Aorta (tissue), 5 donors: ENCODE measurements at regions not wholly inside any gene's neighbourhood (a gene's known extent, or its start where the extent isn't known, plus 50 kb on each side); places are given as distances from the start of the nearest gene placed in this dataset.

ENCODE experiments used
- ATAC-seq: fragments of 200-7000 bp; cut with Tn5 transposase; one replicate; pipeline ENCODE4 v1.9.1; 2022; ENCODE audit warnings: moderate library complexity; ENCODE audit not compliant: low FRiP score
- DNase-seq, 2 donors: peaks; one replicate each; pipeline ENCODE4 v3.0.0-alpha.2; 2020
- H3K27ac ChIP-seq, 2 donors: one replicate each; pipeline ENCODE4 v1.5.1; 2013; ENCODE audit warnings: low read length in 2 of 2, mild to moderate bottlenecking in 2 of 2, moderate library complexity in 2 of 2, control low read depth in 1 of 2, inconsistent platforms in 1 of 2, low read depth in 1 of 2
- H3K27me3 ChIP-seq, 2 donors: one replicate each; pipeline ENCODE4 v1.6.1; 2013; ENCODE audit warnings: control low read depth in 1 of 2, low read length in 1 of 2, mild to moderate bottlenecking in 1 of 2, moderate library complexity in 1 of 2; ENCODE audit not compliant: insufficient read depth in 2 of 2, control insufficient read depth in 1 of 2
- H3K36me3 ChIP-seq, 2 donors: one replicate each; pipeline ENCODE4 v1.6.1; 2013; ENCODE audit warnings: control low read depth in 1 of 2, low read length in 1 of 2, mild to moderate bottlenecking in 1 of 2; ENCODE audit not compliant: insufficient read depth in 2 of 2, control insufficient read depth in 1 of 2
- H3K4me1 ChIP-seq, 2 donors: one replicate each; pipeline ENCODE4 v1.6.1; 2013; ENCODE audit warnings: low read length in 2 of 2, control low read depth in 1 of 2, mild to moderate bottlenecking in 1 of 2, moderate library complexity in 1 of 2; ENCODE audit not compliant: insufficient read depth in 2 of 2, control insufficient read depth in 1 of 2
- H3K4me3 ChIP-seq, 2 donors: one replicate each; pipeline ENCODE4 v1.5.1; 2013; ENCODE audit warnings: low read length in 2 of 2, control low read depth in 1 of 2, mild to moderate bottlenecking in 1 of 2
- H3K9me3 ChIP-seq: one replicate; pipeline ENCODE4 v1.6.1; 2013; ENCODE audit warnings: mild to moderate bottlenecking, low read length; ENCODE audit not compliant: control insufficient read depth
- WGBS, 2 donors: extraction: QIAGEN DNeasy Blood & Tissue Kit; methylation state at CpG; one replicate each; pipeline ENCODE4 v1.1.7; 2013; 5-methylcytosine and 5-hydroxymethylcytosine counted together
- intact Hi-C, 2 donors: fragments of 100-400 bp; cut with DNase I; formaldehyde crosslinking; loops; one replicate each; pipeline versions ENCODE4 v1.14.2 to v1.15.0; 2022
- donor health status: healthy with polysubstance abuse.
- donor health status: Bipolar disorder and iron deficiency.
- donor health status: DM: no; HTN: no; CAD: no.
- donor health status: DM: no; HTN: no; CAD: no.
- donor health status: DM: yes; HTN: yes; CAD: no.

DNA sequence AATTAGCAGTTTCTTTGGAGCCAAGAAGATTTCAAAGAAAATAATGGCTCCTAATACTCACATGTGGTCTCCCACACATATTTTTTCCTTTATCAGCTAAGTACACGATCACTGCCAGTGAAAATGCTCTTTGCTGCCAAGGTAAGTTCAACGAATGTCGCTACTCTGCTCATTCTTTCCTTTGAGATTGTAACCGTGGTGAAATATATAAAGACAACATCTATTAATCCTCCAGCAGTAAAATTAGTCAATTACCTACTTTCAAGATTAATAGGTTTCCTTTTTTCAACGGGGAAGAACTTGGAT, 672.2 kb downstream of the GATA3 start:
- intact Hi-C loops: no loop called here
- Histone ChIP-seq H3K4me3 (no peak overlapping the region), H3K27ac (no peak overlapping the region), H3K4me1 (no peaks in the 10 kb centered on the region), H3K27me3 (no peaks in the 10 kb centered on the region), H3K9me3 (no peaks in the 10 kb centered on the region), H3K36me3 (no peaks in the 10 kb centered on the region)
- no peak for ATAC-seq
- no peak for DNase-seq
- 1 to 7% methylated on average over 5 of the region's 5 CpGs for WGBS, 2 donors

DNA sequence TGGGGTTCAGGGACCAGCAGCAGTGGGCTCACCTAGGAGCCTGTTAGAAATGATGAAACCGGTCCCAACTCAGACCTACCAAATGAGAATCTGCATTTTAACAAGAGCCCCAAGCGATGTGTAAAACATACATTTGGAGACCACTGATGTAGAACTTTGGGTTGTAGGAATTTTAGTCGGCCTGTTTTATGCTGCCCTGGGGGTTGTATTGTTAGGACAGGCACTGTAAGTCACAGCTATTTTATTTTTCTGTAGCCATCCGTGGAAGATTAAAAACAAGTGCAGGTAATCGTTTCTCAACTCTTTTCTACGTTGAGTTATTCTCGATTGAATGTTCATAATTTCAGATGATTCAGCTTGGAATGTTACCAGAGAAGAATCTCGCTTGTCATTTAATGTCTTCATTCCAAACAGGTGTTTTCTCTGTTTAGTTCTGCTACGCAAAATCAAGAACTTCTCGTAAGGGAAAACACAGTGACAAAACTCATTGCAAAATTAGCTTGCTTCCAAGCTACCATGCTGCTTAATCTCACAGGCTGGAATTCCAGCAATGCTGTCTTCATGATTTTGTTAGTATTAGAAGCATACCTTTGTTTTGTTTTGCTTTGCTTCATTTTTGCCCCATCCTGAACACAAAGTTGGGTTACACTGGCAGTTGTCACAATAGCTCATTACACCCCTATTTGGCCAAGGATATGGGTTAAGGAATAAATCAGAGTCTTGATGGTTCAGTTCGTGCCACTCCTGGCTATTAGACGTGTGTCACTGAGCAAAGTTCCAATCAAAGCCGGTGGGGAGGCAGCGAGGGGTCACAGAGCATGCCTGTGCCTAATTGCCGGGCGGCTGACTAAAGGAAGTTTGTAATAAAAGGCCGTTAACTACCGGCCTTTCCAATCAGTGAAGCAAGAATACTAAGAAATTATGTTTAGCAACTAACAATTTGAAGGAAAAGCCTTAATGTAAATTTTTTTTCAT, 676.9 kb downstream of the GATA3 start:
- Histone ChIP-seq H3K27me3 (no peaks in the 10 kb centered on the region), H3K4me3 (no peak overlapping the region), H3K4me1 (no peaks in the 10 kb centered on the region), H3K9me3 (no peaks in the 10 kb centered on the region), H3K27ac (no peak overlapping the region), H3K36me3 (no peaks in the 10 kb centered on the region)
- DNase-seq (no peak), ATAC-seq (no peak)
- 69 to 74% methylated on average over 18 of the region's 18 CpGs for WGBS, 2 donors
- intact Hi-C loops: no loop called here

DNA sequence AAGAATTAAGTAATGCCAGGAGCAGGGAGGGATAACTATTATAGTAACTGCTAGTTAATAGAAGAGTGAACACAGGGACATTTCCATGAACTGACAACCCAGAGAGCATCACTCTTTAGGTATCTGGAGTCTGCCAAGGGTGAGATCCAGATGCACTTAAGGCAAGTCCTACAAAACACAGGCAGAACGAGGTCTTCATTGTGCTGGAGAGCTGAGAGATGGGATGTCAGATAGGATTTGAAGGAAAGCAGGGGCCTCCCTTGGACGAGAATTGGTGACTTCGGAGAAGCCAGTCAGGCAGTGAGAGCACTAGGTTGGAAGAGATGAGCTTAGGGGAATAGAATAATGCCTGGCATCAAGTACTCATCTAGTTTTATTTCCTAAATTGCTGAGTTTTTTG, 684.5 kb downstream of the GATA3 start:
- intact Hi-C loops: no loop called here
- 61 to 70% methylated on average over 3 of the region's 3 CpGs for WGBS, 2 donors
- H3K4me1 ChIP-seq: no peaks in the 10 kb centered on the region
- H3K27ac ChIP-seq: no peak overlapping the region
- no peaks in the 10 kb centered on the region for H3K27me3 ChIP-seq
- DNase-seq (no peak), ATAC-seq (no peak)
- H3K9me3 ChIP-seq: no peaks in the 10 kb centered on the region
- no peaks in the 10 kb centered on the region for H3K36me3 ChIP-seq
- H3K4me3 ChIP-seq: no peak overlapping the region

DNA sequence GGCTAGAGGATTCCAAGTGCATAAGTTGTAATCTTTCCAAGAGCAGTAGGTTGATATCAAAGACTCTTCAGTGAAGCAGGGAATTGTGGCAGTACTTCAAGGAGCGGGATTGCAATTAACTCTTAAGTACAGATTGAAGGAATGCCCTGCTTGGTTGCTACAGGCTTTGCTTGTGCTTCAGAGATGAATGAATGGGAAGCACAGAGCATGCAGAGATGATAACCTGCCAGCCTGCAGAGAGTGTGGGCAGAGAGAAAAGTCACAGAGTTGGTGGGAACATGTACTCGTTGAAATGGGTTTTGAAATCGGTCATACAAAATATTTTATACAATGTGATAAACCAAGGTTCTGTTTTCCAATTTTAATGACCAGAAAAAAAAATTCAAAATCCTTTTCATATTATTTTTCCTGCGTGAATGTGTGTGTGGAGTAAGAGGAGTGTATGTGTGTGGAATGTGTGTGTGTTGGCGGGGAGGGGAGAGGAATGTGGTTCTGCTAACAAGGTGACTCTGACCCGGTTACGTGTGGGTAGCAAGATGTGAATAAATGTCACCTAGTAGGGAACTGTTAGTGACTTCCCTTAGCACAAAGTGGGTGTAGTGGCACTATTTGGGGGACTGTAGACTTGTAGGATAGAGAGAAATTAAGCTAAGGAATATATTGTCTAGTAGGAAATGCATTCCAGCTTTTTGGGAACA, 697.8 kb downstream of the GATA3 start:
- H3K36me3 ChIP-seq: no peaks in the 10 kb centered on the region
- H3K4me1 ChIP-seq: no peaks in the 10 kb centered on the region
- WGBS, 2 donors: 63% methylated on average over 7 of the region's 7 CpGs
- intact Hi-C loops: no loop called here
- H3K4me3 ChIP-seq: no peak overlapping the region
- peaks cover 0 to 1% of the 10 kb centered on the region in 2 donors for H3K27me3 ChIP-seq
- H3K9me3 ChIP-seq: no peaks in the 10 kb centered on the region
- DNase-seq (no peak), ATAC-seq (no peak)
- no peak overlapping the region for H3K27ac ChIP-seq

DNA sequence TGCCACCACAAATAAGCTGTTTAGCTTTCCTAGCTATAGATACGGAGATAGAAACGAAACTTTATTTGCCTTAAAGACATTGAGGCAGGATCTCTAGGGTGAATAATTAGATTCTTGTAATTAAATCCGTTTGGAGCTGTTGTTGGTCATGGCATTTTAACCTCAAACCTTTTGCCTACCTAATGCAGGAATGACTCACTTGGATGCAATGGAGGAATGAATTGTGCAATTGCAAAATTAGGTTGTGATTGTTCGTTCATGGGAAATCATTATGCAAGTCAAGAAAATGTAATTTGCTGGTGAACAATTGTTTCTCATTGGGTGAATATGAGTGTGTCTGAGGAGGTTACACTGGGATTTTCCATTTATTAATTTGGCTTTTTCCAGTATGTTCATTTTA, 703.5 kb downstream of the GATA3 start:
- 55 to 58% methylated on average over 4 of the region's 4 CpGs for WGBS, 2 donors
- H3K36me3 ChIP-seq: no peaks in the 10 kb centered on the region
- no peaks in the 10 kb centered on the region for H3K9me3 ChIP-seq
- H3K4me3 ChIP-seq: no peak overlapping the region
- H3K27me3 ChIP-seq: no peaks in the 10 kb centered on the region
- H3K4me1 ChIP-seq: no peaks in the 10 kb centered on the region
- no peak overlapping the region for H3K27ac ChIP-seq
- intact Hi-C loops: no loop called here
- no peak for DNase-seq
- no peak for ATAC-seq

DNA sequence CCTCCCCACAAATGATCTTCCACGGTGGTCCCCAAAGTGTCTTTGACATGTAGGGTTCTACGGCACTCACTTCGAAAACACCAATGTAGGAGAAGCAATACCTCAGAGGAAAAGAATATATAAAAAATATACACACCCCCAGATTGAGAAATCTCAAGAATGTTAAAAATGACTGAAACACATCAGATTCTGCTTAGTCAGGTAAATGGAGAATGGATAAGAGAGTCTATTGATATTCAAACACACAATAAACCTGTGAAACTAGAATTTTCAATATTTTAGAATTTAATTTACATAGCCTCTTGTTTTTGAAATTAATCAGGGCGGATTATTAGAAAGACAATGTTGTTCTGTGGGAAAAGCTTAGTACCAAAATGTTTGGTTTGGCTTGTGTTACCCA, 712.4 kb downstream of the GATA3 start:
- Histone ChIP-seq H3K27ac (no peak overlapping the region), H3K27me3 (no peaks in the 10 kb centered on the region), H3K36me3 (no peaks in the 10 kb centered on the region), H3K9me3 (no peaks in the 10 kb centered on the region), H3K4me1 (no peaks in the 10 kb centered on the region), H3K4me3 (no peak overlapping the region)
- WGBS, 2 donors: 92 to 93% methylated on average over 4 of the region's 4 CpGs
- ATAC-seq (no peak), DNase-seq (no peak)
- intact Hi-C loops: no loop called here

DNA sequence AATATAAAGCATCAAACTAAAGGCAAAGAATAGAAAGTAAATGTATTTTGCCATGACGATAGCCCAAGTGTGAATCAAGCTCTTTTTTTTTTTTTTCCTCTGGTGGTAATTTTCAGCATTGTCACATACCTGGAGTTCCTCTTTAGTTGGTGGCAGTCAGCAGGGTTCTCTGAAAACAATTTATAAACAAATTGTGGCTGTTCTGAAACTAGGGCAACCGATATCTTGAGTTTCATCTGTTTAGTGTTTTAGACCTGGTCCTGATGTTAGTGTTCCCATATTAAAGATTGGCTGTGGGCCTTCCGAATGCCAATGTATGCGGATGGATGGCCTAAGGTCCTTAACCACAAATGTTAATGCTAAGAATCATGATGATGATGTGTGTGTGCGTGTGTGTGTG, 713.1 kb downstream of the GATA3 start:
- DNase-seq (no peak), ATAC-seq (no peak)
- WGBS, 2 donors: 72 to 73% methylated on average over 5 of the region's 5 CpGs
- H3K36me3 ChIP-seq: no peaks in the 10 kb centered on the region
- H3K9me3 ChIP-seq: no peaks in the 10 kb centered on the region
- no peak overlapping the region for H3K4me3 ChIP-seq
- H3K27me3 ChIP-seq: no peaks in the 10 kb centered on the region
- no peaks in the 10 kb centered on the region for H3K4me1 ChIP-seq
- no peak overlapping the region for H3K27ac ChIP-seq
- intact Hi-C loops: no loop called here

DNA sequence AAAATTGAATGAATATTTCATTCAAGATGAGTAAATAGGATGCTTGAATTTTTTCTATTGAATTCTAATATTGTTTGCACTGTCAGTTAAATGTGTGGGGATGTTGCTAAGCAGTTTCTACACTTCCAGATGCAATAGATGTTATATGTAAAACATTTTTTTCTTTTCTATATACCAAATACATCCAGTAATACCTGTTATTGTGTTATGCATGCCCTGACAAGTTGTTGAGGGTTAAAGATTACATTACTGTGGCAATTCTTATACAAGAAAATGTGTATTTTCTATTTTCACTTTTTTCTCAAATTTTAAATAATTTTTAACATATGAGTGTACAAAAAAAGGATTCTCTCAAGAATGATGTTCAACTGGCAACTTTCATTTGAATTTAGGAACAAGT, 713.9 kb downstream of the GATA3 start:
- DNase-seq (no peak), ATAC-seq (no peak)
- H3K36me3 ChIP-seq: no peaks in the 10 kb centered on the region
- H3K9me3 ChIP-seq: no peaks in the 10 kb centered on the region
- no peaks in the 10 kb centered on the region for H3K4me1 ChIP-seq
- H3K27ac ChIP-seq: no peak overlapping the region
- intact Hi-C loops: no loop called here
- no peak overlapping the region for H3K4me3 ChIP-seq
- H3K27me3 ChIP-seq: no peaks in the 10 kb centered on the region

DNA sequence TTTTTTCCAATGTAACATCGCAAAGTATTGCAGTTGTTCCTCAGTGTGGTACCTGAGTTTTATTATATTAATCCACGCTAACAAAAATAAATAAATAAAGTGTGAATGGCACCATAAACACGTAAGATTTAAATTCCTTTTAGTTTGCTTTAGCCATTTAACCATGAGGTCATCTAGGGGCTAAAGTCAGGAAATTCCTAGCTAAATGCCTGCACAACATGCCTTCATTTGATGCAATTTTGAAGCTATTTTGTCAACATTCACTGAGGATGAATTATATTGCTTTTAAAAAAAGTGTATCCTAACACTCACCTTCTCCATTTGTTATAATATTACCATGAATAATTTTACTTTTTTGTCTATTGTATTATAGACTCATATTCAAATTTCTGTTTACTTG, 714.4 kb downstream of the GATA3 start:
- Histone ChIP-seq H3K36me3 (no peaks in the 10 kb centered on the region), H3K27me3 (no peaks in the 10 kb centered on the region), H3K27ac (no peak overlapping the region), H3K9me3 (no peaks in the 10 kb centered on the region), H3K4me1 (no peaks in the 10 kb centered on the region), H3K4me3 (no peak overlapping the region)
- no peak for DNase-seq
- no peak for ATAC-seq
- WGBS, 2 donors: 36 to 46% methylated on average over 3 of the region's 3 CpGs
- intact Hi-C loops: no loop called here
